ENCODE measurements at regions not wholly inside any gene's neighbourhood (a gene's known extent, or its start where the extent isn't known, plus 50 kb on each side); places are given as distances from the start of the nearest gene placed in this dataset.

DNA sequence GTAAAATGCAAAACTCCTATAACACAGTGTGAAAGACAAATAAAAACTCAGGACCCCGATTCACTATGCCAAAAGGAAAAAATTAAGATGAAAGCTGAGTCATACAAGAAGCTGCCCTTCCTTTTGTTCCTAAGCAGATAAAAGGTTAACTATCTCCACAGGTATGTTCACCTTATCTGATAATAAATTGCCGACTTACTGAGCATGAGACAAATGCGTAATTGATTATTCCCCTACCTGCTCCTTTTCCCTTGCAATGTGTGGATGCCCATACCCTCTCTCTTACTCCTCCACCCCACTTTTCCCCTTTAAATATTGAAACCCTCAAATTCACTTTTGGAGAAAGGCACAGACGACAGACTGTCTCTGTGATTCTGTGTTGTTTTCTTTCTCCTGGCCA is 148.6 kb upstream of the TMEM260 start:
- H3K4me3 ChIP-seq (ENCODE audit: low read depth in 2 of 2, low read length in 1 of 2) = no peak overlapping the region
- no peak for DNase-seq
- 4% methylated on average over 4 of the region's 4 CpGs for WGBS (ENCODE audit: low lambda C conversion rate)
- H3K36me3 ChIP-seq (replicated peaks in 1 of 2; ENCODE audit: control insufficient read depth in 1 of 2, insufficient read depth in 2 of 2, low read length in 1 of 2) = no peaks in the 10 kb centered on the region
- no peaks in the 10 kb centered on the region for H3F3A ChIP-seq (replicated peaks; ENCODE audit: insufficient read depth)
- no peak overlapping the region for H3K27ac ChIP-seq (ENCODE audit: low read depth in 2 of 2, low read length in 1 of 2)
- no peaks in the 10 kb centered on the region for H3K79me2 ChIP-seq (ENCODE audit: insufficient read depth)
- no peak overlapping the region for H2AFZ ChIP-seq (ENCODE audit: low read depth)
- H3K9ac ChIP-seq = no peak overlapping the region
- TF ChIP-seq TCF12 (IDR thresholded peaks at IDR 0.05) (no peak), NFIC (IDR thresholded peaks at IDR 0.05; ENCODE audit: borderline replicate concordance) (no peak), RXRA (IDR thresholded peaks at IDR 0.05; ENCODE audit: borderline replicate concordance, low read depth) (no peak), EZH2phosphoT487 (IDR thresholded peaks at IDR 0.05; ENCODE audit: borderline replicate concordance, low read depth) (no peak), RFX5 (IDR thresholded peaks at IDR 0.05; ENCODE audit: low read length) (no peak)
- no peak overlapping the region for H3K4me2 ChIP-seq
- no peaks in the 10 kb centered on the region for H3K4me1 ChIP-seq (ENCODE audit: control insufficient read depth in 1 of 2, insufficient read depth in 2 of 2, low read depth in 1 of 2, low read length in 1 of 2)
- no peaks in the 10 kb centered on the region for H4K20me1 ChIP-seq (ENCODE audit: insufficient read depth)
- H3K27me3 ChIP-seq (ENCODE audit: insufficient read depth) = peaks cover 7% of the 10 kb centered on the region; the same call in 1 of the 2 replicates
- H3K9me3 ChIP-seq = no peaks in the 10 kb centered on the region; the same call in 1 of the 2 replicates
- ChIA-PET POLR2A (no interaction called here), CTCF (no interaction called here)
- no peaks in the 10 kb centered on the region for H3K9me2 ChIP-seq

DNA sequence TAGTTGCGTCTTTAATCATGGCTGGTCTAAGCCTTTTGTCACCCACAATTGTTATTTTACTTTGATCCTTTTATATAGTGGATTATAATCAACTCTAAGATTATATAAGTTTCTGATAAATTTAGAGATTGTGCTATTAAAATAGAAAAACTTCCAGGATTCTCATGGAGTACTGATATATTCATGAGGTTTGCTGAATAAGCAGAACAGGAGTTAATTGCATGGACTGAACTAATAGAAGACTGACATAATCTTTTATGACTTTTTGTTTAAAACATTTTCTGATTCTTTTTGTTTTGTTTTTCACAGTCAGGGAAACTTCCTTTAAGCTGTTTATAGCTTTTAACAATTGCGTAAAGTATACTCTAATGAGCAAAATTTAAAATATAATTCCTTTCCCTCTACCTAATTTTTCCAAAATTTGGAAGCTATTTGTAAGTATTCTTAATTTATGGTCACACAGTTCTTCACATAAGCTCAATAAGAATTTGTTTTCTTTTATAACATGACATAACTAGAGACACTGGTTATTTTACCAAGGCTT is 129.9 kb upstream of the TMEM260 start:
- H2AFZ ChIP-seq (ENCODE audit: low read depth) = no peak overlapping the region
- no peak overlapping the region for H3K9ac ChIP-seq
- H3K9me3 ChIP-seq = no peaks in the 10 kb centered on the region; the same call in 1 of the 2 replicates
- H3K4me3 ChIP-seq (ENCODE audit: low read depth in 2 of 2, low read length in 1 of 2) = no peak overlapping the region
- H4K20me1 ChIP-seq (ENCODE audit: insufficient read depth) = no peaks in the 10 kb centered on the region
- H3K4me1 ChIP-seq (ENCODE audit: control insufficient read depth in 1 of 2, insufficient read depth in 2 of 2, low read depth in 1 of 2, low read length in 1 of 2) = no peaks in the 10 kb centered on the region
- H3K79me2 ChIP-seq (ENCODE audit: insufficient read depth) = no peaks in the 10 kb centered on the region
- ChIA-PET POLR2A (no interaction called here), CTCF (interaction anchor here (2.3 kb wide), 1 partner anchor 1012 kb away, joined by 5 read pairs; no protein-coding TSS in a partner anchor)
- WGBS (ENCODE audit: low lambda C conversion rate) = 15% methylated on average over 2 of the region's 2 CpGs
- no peaks in the 10 kb centered on the region for H3F3A ChIP-seq (replicated peaks; ENCODE audit: insufficient read depth)
- H3K27me3 ChIP-seq (ENCODE audit: insufficient read depth) = no peaks in the 10 kb centered on the region
- DNase-seq = no peak
- H3K27ac ChIP-seq (ENCODE audit: low read depth in 2 of 2, low read length in 1 of 2) = no peak overlapping the region
- H3K36me3 ChIP-seq (replicated peaks in 1 of 2; ENCODE audit: control insufficient read depth in 1 of 2, insufficient read depth in 2 of 2, low read length in 1 of 2) = no peaks in the 10 kb centered on the region
- TF ChIP-seq GABPA (IDR thresholded peaks at IDR 0.05; ENCODE audit: low read depth) (no peak), YY1 (IDR thresholded peaks at IDR 0.05; ENCODE audit: low read depth) (no peak), JUND (IDR thresholded peaks at IDR 0.05) (no peak), FOXJ3 (CRISPR knock-in tag; IDR thresholded peaks at IDR 0.05) (no peak), MEF2A (IDR thresholded peaks at IDR 0.05; ENCODE audit: borderline replicate concordance, low read depth) (no peak), ELF1 (IDR thresholded peaks at IDR 0.05) (no peak), MXI1 (IDR thresholded peaks at IDR 0.05; ENCODE audit: low read depth, low read length) (no peak), POLR2AphosphoS5 (IDR thresholded peaks at IDR 0.05; ENCODE audit: low read depth, low read length) (no peak)
- TF ChIP-seq, protein P1, sequence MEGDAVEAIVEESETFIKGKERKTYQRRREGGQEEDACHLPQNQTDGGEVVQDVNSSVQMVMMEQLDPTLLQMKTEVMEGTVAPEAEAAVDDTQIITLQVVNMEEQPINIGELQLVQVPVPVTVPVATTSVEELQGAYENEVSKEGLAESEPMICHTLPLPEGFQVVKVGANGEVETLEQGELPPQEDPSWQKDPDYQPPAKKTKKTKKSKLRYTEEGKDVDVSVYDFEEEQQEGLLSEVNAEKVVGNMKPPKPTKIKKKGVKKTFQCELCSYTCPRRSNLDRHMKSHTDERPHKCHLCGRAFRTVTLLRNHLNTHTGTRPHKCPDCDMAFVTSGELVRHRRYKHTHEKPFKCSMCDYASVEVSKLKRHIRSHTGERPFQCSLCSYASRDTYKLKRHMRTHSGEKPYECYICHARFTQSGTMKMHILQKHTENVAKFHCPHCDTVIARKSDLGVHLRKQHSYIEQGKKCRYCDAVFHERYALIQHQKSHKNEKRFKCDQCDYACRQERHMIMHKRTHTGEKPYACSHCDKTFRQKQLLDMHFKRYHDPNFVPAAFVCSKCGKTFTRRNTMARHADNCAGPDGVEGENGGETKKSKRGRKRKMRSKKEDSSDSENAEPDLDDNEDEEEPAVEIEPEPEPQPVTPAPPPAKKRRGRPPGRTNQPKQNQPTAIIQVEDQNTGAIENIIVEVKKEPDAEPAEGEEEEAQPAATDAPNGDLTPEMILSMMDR (IDR thresholded peaks at IDR 0.05) = no peak
- TF ChIP-seq, protein P2, sequence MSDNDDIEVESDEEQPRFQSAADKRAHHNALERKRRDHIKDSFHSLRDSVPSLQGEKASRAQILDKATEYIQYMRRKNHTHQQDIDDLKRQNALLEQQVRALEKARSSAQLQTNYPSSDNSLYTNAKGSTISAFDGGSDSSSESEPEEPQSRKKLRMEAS (IDR thresholded peaks at IDR 0.05; ENCODE audit: low read depth) = no peak
- TF ChIP-seq, protein P3, sequence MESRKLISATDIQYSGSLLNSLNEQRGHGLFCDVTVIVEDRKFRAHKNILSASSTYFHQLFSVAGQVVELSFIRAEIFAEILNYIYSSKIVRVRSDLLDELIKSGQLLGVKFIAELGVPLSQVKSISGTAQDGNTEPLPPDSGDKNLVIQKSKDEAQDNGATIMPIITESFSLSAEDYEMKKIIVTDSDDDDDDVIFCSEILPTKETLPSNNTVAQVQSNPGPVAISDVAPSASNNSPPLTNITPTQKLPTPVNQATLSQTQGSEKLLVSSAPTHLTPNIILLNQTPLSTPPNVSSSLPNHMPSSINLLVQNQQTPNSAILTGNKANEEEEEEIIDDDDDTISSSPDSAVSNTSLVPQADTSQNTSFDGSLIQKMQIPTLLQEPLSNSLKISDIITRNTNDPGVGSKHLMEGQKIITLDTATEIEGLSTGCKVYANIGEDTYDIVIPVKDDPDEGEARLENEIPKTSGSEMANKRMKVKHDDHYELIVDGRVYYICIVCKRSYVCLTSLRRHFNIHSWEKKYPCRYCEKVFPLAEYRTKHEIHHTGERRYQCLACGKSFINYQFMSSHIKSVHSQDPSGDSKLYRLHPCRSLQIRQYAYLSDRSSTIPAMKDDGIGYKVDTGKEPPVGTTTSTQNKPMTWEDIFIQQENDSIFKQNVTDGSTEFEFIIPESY (IDR thresholded peaks at IDR 0.05; ENCODE audit: borderline replicate concordance, low read depth) = no peak
- TF ChIP-seq, protein P4, sequence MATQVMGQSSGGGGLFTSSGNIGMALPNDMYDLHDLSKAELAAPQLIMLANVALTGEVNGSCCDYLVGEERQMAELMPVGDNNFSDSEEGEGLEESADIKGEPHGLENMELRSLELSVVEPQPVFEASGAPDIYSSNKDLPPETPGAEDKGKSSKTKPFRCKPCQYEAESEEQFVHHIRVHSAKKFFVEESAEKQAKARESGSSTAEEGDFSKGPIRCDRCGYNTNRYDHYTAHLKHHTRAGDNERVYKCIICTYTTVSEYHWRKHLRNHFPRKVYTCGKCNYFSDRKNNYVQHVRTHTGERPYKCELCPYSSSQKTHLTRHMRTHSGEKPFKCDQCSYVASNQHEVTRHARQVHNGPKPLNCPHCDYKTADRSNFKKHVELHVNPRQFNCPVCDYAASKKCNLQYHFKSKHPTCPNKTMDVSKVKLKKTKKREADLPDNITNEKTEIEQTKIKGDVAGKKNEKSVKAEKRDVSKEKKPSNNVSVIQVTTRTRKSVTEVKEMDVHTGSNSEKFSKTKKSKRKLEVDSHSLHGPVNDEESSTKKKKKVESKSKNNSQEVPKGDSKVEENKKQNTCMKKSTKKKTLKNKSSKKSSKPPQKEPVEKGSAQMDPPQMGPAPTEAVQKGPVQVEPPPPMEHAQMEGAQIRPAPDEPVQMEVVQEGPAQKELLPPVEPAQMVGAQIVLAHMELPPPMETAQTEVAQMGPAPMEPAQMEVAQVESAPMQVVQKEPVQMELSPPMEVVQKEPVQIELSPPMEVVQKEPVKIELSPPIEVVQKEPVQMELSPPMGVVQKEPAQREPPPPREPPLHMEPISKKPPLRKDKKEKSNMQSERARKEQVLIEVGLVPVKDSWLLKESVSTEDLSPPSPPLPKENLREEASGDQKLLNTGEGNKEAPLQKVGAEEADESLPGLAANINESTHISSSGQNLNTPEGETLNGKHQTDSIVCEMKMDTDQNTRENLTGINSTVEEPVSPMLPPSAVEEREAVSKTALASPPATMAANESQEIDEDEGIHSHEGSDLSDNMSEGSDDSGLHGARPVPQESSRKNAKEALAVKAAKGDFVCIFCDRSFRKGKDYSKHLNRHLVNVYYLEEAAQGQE (IDR thresholded peaks at IDR 0.05; ENCODE audit: low read depth, low read length) = no peak
- H3K9me2 ChIP-seq = no peaks in the 10 kb centered on the region
- H3K4me2 ChIP-seq = no peak overlapping the region

All from SK-N-SH (cell line).